Posterior cingulate gyrus (tissue), 11 donors: ENCODE measurements at regions not wholly inside any gene's neighbourhood (a gene's known extent, or its start where the extent isn't known, plus 50 kb on each side); places are given as distances from the start of the nearest gene placed in this dataset.
"Not testable (repeated sequence)": the region's sequence is repeated elsewhere in the genome, so short reads cannot be mapped to it uniquely, and the experiment has no call there.

ENCODE experiments used
- DNase-seq, 10 donors: peaks; one replicate each; pipeline versions ENCODE4 v3.0.0 to v3.0.0-alpha.2; 2020 to 2021; ENCODE audit warnings: mixed read lengths in 3 of 10
- intact Hi-C: fragments of 100-400 bp; cut with DNase I; formaldehyde crosslinking; loops from one replicate; pipeline ENCODE4 v1.15.1; 2023

DNA sequence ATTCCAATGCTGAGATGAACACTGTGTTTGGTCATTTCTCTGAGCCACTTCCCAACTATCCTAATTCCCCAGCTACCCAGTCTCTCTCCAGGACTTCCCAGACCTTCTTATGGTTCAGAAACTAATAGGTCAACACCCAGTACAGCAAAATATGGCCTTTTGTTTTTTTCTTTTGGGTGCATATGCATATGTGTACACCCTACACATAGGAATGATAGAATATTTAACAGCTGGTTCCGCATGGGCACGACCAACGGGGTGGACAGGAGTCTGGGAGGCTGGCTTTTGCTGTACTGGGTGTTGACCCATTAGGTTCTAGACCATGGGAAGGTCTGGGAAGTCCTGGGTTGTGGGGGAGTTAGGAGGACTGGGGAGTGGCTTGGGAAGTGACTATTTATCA lies 143.9 kb downstream of the MRPS6 start:
- no peak for DNase-seq

DNA sequence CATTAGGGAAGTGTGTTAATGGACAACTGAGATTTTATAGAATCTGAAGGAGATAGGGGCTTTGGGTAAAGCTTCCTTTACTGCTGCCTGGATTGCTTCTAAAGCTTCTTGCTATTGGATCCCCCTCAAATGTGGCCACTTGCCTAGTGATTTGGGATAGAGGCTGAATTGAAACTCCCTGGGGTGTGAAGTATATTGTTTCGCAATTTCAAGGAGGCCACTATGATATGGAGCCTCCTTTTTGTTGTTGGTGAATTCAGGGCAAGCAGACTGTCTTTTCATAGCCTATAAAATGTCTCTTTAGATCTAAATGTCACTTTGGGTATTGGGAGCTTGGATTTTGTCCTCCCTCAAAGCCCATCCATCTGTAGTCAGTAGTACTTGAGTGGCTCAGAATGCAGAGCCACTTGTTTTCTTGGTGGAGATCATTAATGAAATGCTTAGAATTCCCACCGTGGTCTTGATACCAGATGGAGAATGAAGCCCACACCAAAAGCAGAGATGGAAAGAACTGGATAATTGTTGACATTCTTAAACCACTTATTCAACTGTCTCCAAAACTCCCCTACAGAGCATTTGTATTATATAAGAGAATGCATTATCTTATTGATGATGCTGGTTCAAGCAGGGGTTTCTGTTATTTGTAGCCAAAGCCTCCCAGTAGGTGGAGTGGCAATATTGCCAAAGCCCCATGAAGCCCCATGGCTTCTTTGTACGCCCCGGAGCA lies 144.3 kb upstream of the KCNE2 start:
- DNase-seq = no peak
- intact Hi-C loops = no loop called here

More for the DNA sequence above, 143.9 kb downstream of the MRPS6 start:
- intact Hi-C loops = no loop called here

DNA sequence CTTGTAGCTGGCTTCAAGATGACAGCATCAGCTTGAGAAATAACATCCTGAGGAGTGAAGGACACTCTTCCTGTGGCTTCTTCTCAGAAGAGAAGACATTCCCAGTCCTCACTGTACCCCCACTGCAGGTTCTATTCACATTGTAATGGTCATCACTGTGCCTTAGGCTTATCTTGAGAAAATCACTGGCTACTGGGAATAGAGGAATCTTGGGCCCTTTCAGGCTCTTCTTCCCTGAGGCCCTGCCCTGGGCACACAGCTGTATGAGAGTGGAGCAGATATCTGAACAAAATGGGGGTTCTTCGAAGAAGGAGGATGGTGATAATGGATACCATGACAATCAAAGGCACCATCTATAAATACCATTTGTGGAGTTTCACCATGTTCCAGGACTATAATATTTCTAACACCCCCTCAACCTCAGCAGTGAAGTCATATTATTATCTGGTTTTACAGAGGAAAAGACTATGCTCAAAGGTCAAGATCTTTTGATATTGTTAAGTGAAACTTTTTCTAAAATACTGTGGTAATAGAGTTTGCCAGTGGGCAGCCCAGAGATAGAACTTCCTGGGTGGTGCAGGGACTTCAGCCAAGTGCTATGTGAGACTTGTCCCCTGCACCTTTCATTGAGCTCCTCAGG lies 143.1 kb upstream of the KCNE2 start:
- intact Hi-C loops = no loop called here
- DNase-seq = no peak

DNA sequence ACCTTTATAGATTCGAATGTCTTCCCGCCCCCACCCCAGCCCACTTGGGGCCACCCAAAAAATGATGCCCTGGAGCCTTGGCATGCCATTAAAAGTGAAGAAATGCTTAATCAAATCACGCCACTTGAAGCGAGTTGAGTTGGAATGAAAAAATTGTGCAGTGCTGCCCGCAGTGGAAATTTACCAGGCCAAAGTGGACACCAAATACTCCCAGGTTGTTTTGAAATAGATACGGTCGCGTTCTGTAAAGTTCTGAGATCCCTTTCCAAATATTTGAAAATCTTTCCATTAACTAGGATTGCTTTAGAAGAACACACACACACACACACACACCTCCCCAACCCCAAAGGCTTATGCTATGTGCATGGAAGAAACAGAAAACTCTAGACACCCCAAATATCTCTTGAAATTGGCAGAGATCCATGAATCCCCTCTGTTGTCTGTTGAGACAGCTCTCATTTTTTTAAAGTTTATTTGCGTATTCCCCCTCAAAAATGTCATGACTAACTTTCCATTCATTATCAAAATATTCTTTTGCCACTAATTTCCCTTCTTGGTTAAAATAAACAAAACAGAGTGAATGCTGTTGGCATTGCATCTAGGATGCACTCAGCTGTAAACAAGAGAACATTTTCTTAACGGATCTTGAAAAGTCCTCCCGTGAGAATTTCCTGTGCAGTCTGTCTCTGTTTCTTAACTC lies 142.3 kb upstream of the KCNE2 start:
- intact Hi-C loops = no loop called here
- DNase-seq = no peak

DNA sequence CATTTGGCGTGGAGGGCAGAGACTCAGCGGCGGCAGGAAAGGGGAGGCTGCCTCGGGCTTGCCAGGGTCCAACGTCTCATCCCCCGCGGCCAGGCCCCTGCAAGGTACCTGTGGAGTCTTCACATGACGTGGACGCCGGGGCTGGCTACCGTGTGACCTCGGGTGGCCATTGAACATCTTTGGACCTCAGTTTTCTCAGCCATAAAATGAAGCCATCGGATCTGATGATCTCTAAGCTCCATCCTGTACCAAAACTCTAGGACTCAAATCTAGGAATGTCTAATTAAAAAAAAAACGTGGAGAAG lies 141.8 kb upstream of the KCNE2 start:
- DNase-seq = no peak
- intact Hi-C loops = no loop called here

DNA sequence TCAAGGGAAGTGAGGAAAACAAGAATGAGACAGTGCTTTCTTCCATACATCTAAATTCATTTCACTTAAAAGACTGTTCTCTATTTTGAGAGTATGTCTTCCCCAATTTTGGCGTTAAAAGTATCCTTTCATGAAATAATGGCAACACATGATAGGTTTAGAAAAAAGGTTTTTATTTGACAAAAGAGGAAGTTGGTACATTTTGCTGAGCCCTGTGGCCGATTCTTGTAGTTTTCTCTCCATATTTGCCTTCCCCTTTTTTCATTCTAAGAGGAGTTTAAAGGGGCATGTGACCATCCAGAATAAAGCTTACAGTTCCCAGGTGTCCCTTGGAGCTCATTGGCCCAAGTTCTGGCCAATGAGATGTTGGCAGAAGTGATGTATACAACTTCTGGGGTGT lies 140.4 kb upstream of the KCNE2 start:
- intact Hi-C loops = no loop called here
- no peak for DNase-seq

DNA sequence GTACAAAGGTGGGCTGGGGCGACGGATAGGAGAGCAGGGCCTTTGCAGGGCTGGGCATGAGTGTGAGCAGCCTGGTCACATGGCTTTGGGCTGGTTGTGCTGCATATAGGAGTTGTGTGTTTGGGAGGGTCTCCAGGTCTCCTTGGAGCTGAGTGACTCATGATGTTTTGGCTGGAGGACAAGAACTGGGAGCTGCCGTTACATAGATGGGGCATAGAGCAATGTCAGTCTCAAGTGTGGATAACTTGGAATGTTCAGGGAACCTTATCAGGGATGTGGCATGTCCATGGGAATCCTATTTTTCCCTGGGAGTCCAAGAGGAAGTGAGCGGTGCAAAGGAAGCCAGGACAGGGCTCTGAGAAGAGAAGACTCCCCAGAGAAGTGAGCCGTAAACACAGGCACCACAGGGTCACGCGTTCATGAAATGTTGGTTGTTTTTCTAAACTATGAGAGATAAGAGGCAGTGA lies 136.4 kb upstream of the KCNE2 start:
- DNase-seq = no peak
- intact Hi-C loops = no loop called here

DNA sequence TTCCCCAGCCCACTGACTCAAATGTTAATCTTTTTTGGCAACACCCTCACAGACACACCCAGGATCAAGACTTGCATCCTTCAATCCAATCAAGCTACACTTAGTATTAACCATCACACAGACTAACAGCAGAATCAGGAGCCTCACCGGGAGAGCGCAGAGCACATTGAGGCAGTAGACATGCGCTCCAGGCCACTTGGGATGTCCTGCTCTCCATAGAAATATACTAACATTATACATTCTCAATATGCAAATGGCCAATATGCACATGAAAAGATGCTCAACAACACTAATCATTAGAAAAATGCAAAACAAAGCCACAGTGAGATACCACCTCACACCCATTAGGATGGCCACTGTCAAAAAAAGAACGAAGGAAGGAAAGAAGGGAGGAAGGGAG lies 135.0 kb upstream of the KCNE2 start:
- DNase-seq = no peak
- intact Hi-C loops = no loop called here

DNA sequence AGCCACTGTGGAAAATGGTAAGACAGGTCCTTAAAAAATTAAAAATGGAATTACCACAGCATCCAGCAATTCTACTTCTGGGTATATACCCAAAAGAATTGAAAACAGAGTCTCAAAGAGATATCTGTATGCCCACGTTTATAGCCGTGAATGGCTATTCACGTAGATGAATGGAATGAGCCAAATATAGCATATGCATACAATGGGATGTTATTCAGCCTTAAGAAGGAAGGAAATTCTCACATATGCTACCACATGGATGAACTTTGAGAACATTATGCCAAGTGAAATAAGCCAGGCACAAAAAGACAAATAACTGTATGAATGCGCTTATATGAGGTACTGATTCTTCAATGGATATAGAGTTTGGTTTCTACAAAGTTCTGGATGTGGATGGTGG lies 134.5 kb upstream of the KCNE2 start:
- no peak for DNase-seq
- intact Hi-C loops = no loop called here

DNA sequence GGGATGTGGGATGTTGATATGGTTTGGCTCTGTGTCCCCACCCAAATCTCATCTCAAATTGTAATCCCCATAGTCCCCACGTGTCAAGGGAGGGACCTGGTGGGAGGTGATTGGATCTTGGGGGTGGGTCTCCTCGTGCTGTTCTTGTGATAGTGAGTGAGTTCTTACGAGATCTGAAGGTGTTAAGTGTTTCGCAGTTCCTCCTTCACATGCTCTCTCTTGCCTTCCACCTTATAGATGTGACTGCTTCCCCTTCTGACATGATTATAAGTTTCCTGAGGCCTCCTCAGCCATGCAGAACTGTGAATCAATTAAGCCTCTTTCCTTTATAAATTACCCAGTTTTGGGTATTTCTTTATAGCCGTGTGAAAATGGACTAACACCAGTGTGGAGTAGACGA lies 130.1 kb upstream of the KCNE2 start:
- DNase-seq, intact Hi-C loops: not testable (repeated sequence)

DNA sequence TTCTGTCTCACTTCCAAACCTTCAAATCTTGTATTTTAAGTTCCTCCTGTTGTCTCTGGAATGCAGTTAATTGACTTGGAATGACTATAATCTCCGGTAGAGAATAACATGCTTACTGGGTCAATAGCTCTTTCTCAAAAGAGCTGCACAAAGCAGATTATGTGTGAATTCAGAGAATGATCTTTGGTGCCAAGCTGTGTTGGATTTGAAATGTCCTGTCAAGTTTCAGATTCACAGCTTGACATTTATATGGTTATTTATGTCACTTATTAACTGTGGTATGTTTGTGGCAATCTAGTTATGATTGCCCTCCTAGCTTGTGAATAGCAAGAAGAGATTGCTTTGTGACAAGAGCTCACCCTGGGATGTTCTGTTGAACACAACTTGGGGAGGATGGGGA lies 128.3 kb upstream of the KCNE2 start:
- no peak for DNase-seq
- intact Hi-C loops = no loop called here

DNA sequence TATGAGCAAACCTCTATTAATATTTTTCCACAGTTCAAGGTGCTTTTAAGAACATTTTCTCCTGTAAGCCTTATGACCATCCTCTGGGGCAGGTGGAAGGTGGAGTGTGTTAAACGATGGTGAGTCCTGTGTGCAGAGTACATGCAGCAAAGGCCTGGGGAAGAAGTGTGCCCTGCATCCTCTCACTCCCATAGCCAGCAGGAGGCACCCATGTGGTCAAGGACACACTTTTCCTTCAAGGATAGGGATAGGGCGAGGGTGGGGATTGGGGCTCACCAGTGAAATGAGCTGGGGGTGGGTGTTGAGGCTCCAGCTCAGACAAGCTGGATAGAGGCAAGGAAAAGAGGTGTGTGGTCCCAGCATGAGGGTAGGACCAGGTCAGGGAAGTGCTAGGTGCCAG lies 120.8 kb upstream of the KCNE2 start:
- no peak for DNase-seq
- intact Hi-C loops = no loop called here

DNA sequence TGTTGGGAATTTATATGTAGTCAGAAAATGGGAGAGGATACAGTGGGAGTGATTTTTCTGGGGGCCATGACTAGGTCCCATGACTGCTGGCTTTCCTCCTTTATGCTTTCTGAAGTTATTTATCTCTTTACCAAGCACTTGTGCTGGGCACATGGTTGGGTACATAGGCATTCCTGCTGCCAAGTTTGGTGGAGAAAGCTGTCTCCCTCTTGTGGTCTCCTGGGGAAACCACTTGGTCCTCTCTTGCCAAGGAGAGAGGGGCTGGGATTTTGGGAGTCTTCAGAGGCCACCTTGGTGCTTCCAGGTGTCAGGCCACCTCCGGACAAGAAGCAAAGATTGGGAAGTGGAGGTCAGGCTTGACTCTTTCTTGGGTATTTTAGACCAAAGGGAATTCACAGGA lies 120.2 kb upstream of the KCNE2 start:
- DNase-seq = no peak
- intact Hi-C loops = no loop called here

DNA sequence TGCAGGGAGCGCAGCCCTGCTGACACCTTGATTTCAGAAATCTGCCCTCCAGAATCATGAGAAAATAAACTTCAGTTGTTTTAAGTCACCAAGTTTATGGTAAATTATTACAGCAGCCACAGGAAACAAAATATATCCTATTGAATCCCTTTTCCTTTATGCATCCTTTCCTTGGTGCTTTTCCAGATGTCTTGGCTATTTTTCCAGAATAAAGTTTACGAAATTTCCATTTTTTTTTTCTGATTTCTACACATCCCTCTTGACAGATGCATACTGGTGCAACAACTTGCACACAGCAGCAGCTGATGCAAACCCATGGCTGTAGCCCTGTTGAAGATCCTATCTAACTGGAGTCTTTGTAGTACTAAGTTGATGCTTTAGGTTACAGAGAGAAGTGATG lies 111.1 kb upstream of the KCNE2 start:
- no peak for DNase-seq
- intact Hi-C loops = no loop called here

DNA sequence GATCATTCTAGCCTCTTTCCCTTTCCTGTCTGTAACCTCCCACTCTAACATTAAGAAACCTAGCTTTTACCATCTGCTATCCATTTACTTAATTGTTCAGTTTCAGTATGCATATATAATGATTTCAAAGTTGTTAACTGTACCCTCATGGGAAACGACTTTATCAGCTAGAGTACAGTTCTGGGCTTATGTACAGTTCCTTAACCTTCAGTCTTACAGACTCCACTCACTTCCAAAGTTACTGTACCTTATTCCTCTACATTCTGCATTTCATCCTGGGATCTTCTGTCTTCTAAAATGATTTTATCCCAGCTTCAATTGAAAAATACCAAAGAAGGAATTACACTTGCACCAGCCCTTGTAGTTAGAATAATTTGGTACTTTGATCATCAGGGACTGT lies 108.7 kb upstream of the KCNE2 start:
- DNase-seq = no peak
- intact Hi-C loops = no loop called here

DNA sequence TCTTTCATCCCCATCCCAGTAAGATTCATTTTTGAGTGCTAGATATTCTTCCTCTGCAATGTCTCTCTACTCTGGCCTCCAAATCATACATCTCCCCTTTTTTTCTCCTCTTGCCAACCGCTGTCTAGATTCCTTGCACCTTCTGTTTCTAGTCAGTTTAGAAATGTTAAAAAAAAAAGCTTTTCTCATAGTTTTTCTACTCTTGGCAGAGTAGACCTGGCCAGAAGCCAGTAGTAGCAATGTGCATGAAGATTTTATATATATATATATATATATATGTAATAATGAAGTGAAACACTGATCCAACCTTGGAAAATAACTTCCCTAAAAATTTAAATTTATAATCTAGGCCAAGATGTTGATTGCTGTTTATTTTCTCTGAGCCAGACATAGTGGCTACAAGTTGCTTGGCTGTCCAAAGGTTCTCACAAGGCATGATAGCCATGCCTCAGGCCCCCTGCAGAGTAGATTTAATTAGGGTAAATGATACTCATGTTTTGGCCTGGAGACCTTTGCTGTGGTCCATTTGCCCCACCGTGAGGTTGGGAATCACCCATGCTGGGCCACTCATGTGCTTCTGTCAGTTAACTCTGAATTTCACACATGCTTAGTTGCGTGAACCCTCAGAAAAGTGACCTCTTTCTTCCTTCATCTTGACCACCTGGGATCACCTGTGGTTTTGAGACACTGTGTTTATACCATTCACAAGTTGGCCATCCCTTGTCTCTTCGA lies 103.4 kb upstream of the KCNE2 start:
- no peak for DNase-seq
- intact Hi-C loops = no loop called here

DNA sequence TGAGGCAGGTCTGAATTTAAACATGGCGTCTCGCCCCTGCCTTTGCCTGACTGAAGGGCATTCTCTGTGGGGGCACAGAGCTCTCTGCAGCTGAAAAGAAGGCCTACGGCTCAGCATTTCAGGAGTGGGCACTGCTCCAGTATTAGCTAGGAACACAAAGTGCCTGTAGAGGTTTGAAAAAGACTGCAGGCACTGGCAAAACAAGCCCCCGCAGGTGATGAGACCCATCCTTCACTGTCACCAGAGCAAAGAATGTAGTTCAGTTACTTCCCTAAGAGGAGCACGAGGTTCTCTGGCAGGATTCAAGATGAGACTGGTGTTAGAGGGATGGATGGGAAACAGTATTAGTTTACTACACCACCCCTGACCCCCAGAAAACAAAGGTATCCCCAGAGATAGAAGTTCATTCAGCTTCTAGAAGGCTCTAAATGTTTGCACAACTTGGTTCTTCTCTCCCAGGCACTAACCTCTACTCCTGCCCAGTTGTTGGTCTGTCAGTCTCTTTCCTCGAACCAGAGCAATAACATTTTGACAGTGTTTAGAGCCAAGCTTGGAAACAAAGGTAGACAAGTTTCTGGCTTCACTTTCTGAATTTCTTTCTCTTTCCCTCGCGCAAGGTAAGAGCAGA lies 101.9 kb upstream of the KCNE2 start:
- DNase-seq = no peak
- intact Hi-C loops = no loop called here

DNA sequence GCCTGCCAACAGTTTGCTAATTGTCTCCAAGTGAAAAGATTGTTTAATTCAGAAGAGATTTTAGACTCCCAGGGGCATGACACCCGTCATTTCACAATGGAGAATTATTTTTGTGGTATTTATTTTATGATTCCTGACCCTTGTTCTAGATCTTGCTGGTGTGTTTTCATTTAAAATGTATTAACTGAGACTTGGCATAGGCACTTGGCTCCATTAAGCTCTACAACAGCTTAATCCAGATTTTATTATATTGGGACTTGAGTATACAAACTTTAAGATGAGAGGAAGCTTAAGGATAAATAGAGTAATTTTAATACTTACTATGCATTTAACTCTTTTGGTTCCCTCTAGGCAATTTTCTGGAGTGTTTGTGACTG lies 101.3 kb upstream of the KCNE2 start:
- intact Hi-C loops = no loop called here
- DNase-seq = no peak

DNA sequence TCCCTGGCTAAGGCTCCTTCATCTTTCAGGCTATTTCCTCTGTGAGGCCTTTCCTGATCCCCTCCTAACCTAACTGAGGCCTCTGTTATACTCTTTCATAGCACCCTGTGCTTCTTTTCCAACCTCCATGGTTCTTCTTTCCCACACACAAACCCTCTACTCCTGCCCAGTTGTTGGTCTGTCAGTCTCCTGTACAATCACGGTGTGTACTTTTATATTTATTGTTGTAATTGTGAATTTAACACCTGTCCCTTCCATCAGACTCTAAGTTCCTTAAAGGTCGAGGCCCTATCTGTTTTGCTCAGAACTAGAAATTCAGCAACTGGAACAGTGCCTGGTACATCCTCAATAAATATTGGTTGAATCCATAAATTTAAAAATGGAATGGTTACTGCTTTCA lies 100.2 kb upstream of the KCNE2 start:
- intact Hi-C loops = no loop called here
- DNase-seq = no peak

DNA sequence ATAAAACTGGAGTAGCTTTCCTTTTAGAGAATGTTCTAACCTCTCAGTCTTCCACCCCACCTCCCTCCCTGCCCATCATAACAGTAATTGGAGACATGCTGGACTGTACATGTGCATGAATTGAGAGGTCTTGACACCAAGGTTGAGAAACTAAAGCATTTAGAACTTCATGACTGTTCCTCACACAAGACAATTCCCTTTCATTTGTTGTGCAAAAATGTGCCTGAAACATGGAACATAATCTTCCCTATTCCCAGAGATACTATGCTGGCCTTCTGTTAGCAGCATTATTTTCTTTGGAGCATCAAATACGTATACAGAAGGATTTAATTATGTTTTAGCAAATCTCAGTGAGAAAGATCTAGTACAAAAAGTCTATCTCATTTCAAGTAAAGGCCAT lies 97.5 kb upstream of the KCNE2 start:
- no peak for DNase-seq
- intact Hi-C loops = no loop called here

DNA sequence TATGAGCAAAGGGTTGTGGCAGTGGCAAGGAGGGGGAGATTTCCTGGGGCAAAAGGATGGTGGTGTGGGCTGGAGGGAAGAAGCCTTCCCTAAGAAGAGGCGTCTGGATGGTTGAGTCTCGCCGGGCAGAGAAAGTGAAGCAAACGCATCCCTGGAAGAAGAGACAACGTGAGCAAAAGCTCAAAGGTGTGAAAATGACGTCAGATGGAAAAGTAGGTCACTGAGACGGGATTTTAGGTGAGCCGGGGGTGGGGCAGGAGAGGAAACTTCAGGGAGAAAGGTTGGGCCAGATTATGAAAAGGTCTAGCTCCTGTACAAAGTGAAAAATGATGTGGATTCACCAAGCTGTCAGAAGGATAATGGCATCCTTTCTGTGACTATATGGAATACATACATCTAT lies 95.3 kb upstream of the KCNE2 start:
- intact Hi-C loops = no loop called here
- no peak for DNase-seq
